ENCODE measurements at regions not wholly inside any gene's neighbourhood (a gene's known extent, or its start where the extent isn't known, plus 50 kb on each side); places are given as distances from the start of the nearest gene placed in this dataset.
"Not testable (repeated sequence)": the region's sequence is repeated elsewhere in the genome, so short reads cannot be mapped to it uniquely, and the experiment has no call there.

DNA sequence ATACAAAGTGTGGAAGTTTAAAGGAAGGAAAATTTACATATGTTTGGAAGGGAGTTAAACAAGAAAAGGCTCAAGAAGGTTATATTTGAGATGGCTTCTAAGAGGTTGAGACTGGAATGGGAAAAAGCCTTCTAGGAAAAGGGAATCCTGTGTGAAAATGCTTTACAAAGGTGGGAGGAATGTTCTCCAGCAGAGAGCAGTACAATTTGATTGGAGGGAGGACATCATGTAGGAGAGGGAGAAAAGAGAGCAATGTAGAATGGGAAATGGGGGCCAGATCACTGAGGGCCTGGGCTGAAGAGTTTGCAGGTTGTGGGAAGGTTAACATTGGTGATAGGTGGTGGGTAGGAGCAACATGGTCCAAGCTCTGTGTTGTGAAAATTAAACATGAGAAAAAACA is 366.9 kb downstream of the XPNPEP1 start:
- H3K4ac ChIP-seq (ENCODE audit: low read depth, low read length), result no peak overlapping the region
- H3K4me3 ChIP-seq (ENCODE audit: insufficient read depth, low read depth, low read length), result no peak overlapping the region
- no peaks in the 10 kb centered on the region for H4K20me1 ChIP-seq (ENCODE audit: insufficient read depth, low read length)
- H3K27ac ChIP-seq (ENCODE audit: insufficient read depth, low read length), result no peak overlapping the region
- ChIA-PET CTCF (no interaction called here), POLR2A (ENCODE audit: unreplicated experiment) (no interaction called here)
- intact Hi-C loops (cut with micrococcal nuclease), result no loop called here
- ATAC-seq (ENCODE audit: low read depth), result no peak
- no peaks in the 10 kb centered on the region for H3K79me1 ChIP-seq (ENCODE audit: low read depth in 1 of 2, low read length in 2 of 2)
- DNase-seq, result no peak
- no peak overlapping the region for H2BK120ac ChIP-seq (ENCODE audit: low read depth, low read length)
- H3K4me2 ChIP-seq (ENCODE audit: low read depth, low read length), result no peak overlapping the region
- no peak overlapping the region for H2AFZ ChIP-seq (replicated peaks; ENCODE audit: low read length, poor library complexity)
- no peak overlapping the region for H3K14ac ChIP-seq (replicated peaks; ENCODE audit: low read depth, low read length)
- no peak overlapping the region for H2BK5ac ChIP-seq (ENCODE audit: low read depth, low read length, poor library complexity, severe bottlenecking)
- no peak overlapping the region for H2BK20ac ChIP-seq (ENCODE audit: low read depth, low read length)
- no TSS peak for BruUV-seq (replicated peaks)
- dilution Hi-C loops (cut with HindIII; ENCODE audit: low sequenced_read_pairs, unreplicated experiment), result no loop called here
- no peak overlapping the region for H4K5ac ChIP-seq (ENCODE audit: low read depth, low read length)
- no peak overlapping the region for H4K91ac ChIP-seq (ENCODE audit: insufficient read depth, low read depth, low read length)
- peaks cover 9% of the 10 kb centered on the region for H3K9me3 ChIP-seq (ENCODE audit: control insufficient read depth, insufficient read depth, low read length)
- H3K36me3 ChIP-seq (ENCODE audit: control insufficient read depth, insufficient read depth, low read length), result no peaks in the 10 kb centered on the region
- H3K23ac ChIP-seq (ENCODE audit: low read depth, low read length), result no peak overlapping the region
- H3K56ac ChIP-seq (ENCODE audit: extremely low read depth, insufficient read depth, low read length), result no peak overlapping the region
- H3K18ac ChIP-seq (ENCODE audit: low read depth, low read length), result no peak overlapping the region
- no peak overlapping the region for H3K9ac ChIP-seq (ENCODE audit: low read depth, low read length)
- H4K8ac ChIP-seq (ENCODE audit: low read depth in 2 of 2, low read length in 2 of 2), result no peak overlapping the region
- no peak overlapping the region for H2AK5ac ChIP-seq (ENCODE audit: low read depth, low read length)
- no peak overlapping the region for H2AK9ac ChIP-seq (replicated peaks; ENCODE audit: low read depth, low read length, poor library complexity)
- no peaks in the 10 kb centered on the region for H3K9me1 ChIP-seq (ENCODE audit: insufficient read depth, low read length)
- in situ Hi-C loops (cut with MboI; ENCODE audit: low sequenced_read_pairs), result no loop called here
- no peaks in the 10 kb centered on the region for H3K27me3 ChIP-seq (ENCODE audit: control insufficient read depth, insufficient read depth, low read length)
- no peak overlapping the region for H2BK15ac ChIP-seq (ENCODE audit: low read depth, low read length)
- no peaks in the 10 kb centered on the region for H3K4me1 ChIP-seq (ENCODE audit: control insufficient read depth, insufficient read depth, low read length)
- TF ChIP-seq, protein P1, sequence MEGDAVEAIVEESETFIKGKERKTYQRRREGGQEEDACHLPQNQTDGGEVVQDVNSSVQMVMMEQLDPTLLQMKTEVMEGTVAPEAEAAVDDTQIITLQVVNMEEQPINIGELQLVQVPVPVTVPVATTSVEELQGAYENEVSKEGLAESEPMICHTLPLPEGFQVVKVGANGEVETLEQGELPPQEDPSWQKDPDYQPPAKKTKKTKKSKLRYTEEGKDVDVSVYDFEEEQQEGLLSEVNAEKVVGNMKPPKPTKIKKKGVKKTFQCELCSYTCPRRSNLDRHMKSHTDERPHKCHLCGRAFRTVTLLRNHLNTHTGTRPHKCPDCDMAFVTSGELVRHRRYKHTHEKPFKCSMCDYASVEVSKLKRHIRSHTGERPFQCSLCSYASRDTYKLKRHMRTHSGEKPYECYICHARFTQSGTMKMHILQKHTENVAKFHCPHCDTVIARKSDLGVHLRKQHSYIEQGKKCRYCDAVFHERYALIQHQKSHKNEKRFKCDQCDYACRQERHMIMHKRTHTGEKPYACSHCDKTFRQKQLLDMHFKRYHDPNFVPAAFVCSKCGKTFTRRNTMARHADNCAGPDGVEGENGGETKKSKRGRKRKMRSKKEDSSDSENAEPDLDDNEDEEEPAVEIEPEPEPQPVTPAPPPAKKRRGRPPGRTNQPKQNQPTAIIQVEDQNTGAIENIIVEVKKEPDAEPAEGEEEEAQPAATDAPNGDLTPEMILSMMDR (conservative IDR thresholded peaks at IDR 0.05; ENCODE audit: low read depth, low read length), result no peak
- TF ChIP-seq POLR2A (IDR thresholded peaks at IDR 0.05; ENCODE audit: low read depth, low read length) (no peak), MXI1 (IDR thresholded peaks at IDR 0.05; ENCODE audit: borderline replicate concordance, low read depth, low read length) (no peak)

- H3K23ac ChIP-seq (ENCODE audit: low read depth, low read length); H3K27ac ChIP-seq (ENCODE audit: insufficient read depth, low read length); H2BK15ac ChIP-seq (ENCODE audit: low read depth, low read length); H3K4ac ChIP-seq (ENCODE audit: low read depth, low read length); H4K91ac ChIP-seq (ENCODE audit: insufficient read depth, low read depth, low read length); H2BK5ac ChIP-seq (ENCODE audit: low read depth, low read length, poor library complexity, severe bottlenecking); DNase-seq; H2AFZ ChIP-seq (replicated peaks; ENCODE audit: low read length, poor library complexity); BruUV-seq (replicated peaks); H3K4me2 ChIP-seq (ENCODE audit: low read depth, low read length); H3K56ac ChIP-seq (ENCODE audit: extremely low read depth, insufficient read depth, low read length); H3K9ac ChIP-seq (ENCODE audit: low read depth, low read length); ATAC-seq (ENCODE audit: low read depth); H3K27me3 ChIP-seq (ENCODE audit: control insufficient read depth, insufficient read depth, low read length); intact Hi-C loops (cut with micrococcal nuclease); H3K36me3 ChIP-seq (ENCODE audit: control insufficient read depth, insufficient read depth, low read length); in situ Hi-C loops (cut with MboI; ENCODE audit: low sequenced_read_pairs); H2BK20ac ChIP-seq (ENCODE audit: low read depth, low read length); POLR2A ChIA-PET (ENCODE audit: unreplicated experiment); H3K4me1 ChIP-seq (ENCODE audit: control insufficient read depth, insufficient read depth, low read length); H3K9me3 ChIP-seq (ENCODE audit: control insufficient read depth, insufficient read depth, low read length); dilution Hi-C loops (cut with HindIII; ENCODE audit: low sequenced_read_pairs, unreplicated experiment); H3K18ac ChIP-seq (ENCODE audit: low read depth, low read length); H4K20me1 ChIP-seq (ENCODE audit: insufficient read depth, low read length); H2AK5ac ChIP-seq (ENCODE audit: low read depth, low read length); H2BK120ac ChIP-seq (ENCODE audit: low read depth, low read length); CTCF ChIA-PET; H4K8ac ChIP-seq (ENCODE audit: low read depth in 2 of 2, low read length in 2 of 2); H2AK9ac ChIP-seq (replicated peaks; ENCODE audit: low read depth, low read length, poor library complexity); H3K14ac ChIP-seq (replicated peaks; ENCODE audit: low read depth, low read length); H3K9me1 ChIP-seq (ENCODE audit: insufficient read depth, low read length); H4K5ac ChIP-seq (ENCODE audit: low read depth, low read length); H3K4me3 ChIP-seq (ENCODE audit: insufficient read depth, low read depth, low read length); H3K79me1 ChIP-seq (ENCODE audit: low read depth in 1 of 2, low read length in 2 of 2): not testable (repeated sequence)
- 17% methylated on average over 1 of the region's 8 CpGs; no CpG with 5 or more reads in 1 of the 2 experiments for WGBS, 2 experiments (ENCODE audit: extremely low coverage in 2 of 2, insufficient read length in 1 of 2)
Observed at GRCh38 chr10:109542050-109542603, 381.2 kb downstream of the XPNPEP1 start.

Measured in IMR-90 (cell line).